ENCODE measurements at regions not wholly inside any gene's neighbourhood (a gene's known extent, or its start where the extent isn't known, plus 50 kb on each side); places are given as distances from the start of the nearest gene placed in this dataset.
"Not testable (repeated sequence)": the region's sequence is repeated elsewhere in the genome, so short reads cannot be mapped to it uniquely, and the experiment has no call there.

GRCh38 chr15:35286721-35287120 lies 201.6 kb upstream of the NANOGP8 start:
- DNase-seq (ENCODE audit: low read depth in 4 of 4, low spot score in 3 of 4) = no peak

- no peak for DNase-seq (ENCODE audit: low read depth in 4 of 4, low spot score in 3 of 4)
Measured at GRCh38 chr15:35282965-35283496, 197.9 kb upstream of the NANOGP8 start.

GRCh38 chr15:35281515-35281914 lies 196.4 kb upstream of the NANOGP8 start:
- DNase-seq (ENCODE audit: low read depth in 4 of 4, low spot score in 3 of 4) = no peak

GRCh38 chr15:35279811-35280210 lies 194.7 kb upstream of the NANOGP8 start:
- DNase-seq (ENCODE audit: low read depth in 4 of 4, low spot score in 3 of 4) = no peak

GRCh38 chr15:35271371-35272043 lies 186.4 kb upstream of the NANOGP8 start:
- DNase-seq (ENCODE audit: low read depth in 4 of 4, low spot score in 3 of 4) = no peak

- no peak for DNase-seq (ENCODE audit: low read depth in 4 of 4, low spot score in 3 of 4)
Measured at GRCh38 chr15:35260941-35261340, 175.8 kb upstream of the NANOGP8 start.

- not testable (repeated sequence) for DNase-seq (ENCODE audit: low read depth in 4 of 4, low spot score in 3 of 4)
Measured at GRCh38 chr15:35260274-35260673, 175.2 kb upstream of the NANOGP8 start.

GRCh38 chr15:35256551-35256950 lies 171.5 kb upstream of the NANOGP8 start:
- no peak for DNase-seq (ENCODE audit: low read depth in 4 of 4, low spot score in 3 of 4)

- no peak for DNase-seq (ENCODE audit: low read depth in 4 of 4, low spot score in 3 of 4)
Measured at GRCh38 chr15:35256141-35256540, 171.0 kb upstream of the NANOGP8 start.

- DNase-seq (ENCODE audit: low read depth in 4 of 4, low spot score in 3 of 4) = not testable (repeated sequence)
Measured at GRCh38 chr15:35254908-35255307, 169.8 kb upstream of the NANOGP8 start.

GRCh38 chr15:35254062-35254461 lies 169.0 kb upstream of the NANOGP8 start:
- no peak for DNase-seq (ENCODE audit: low read depth in 4 of 4, low spot score in 3 of 4)

GRCh38 chr15:35252351-35252865 lies 167.3 kb upstream of the NANOGP8 start:
- DNase-seq (ENCODE audit: low read depth in 4 of 4, low spot score in 3 of 4) = no peak

- no peak for DNase-seq (ENCODE audit: low read depth in 4 of 4, low spot score in 3 of 4)
Measured at GRCh38 chr15:35247150-35247549, 162.1 kb upstream of the NANOGP8 start.

GRCh38 chr15:35246451-35246850 lies 161.4 kb upstream of the NANOGP8 start:
- no peak for DNase-seq (ENCODE audit: low read depth in 4 of 4, low spot score in 3 of 4)

GRCh38 chr15:35245681-35246080 lies 160.6 kb upstream of the NANOGP8 start:
- DNase-seq (ENCODE audit: low read depth in 4 of 4, low spot score in 3 of 4) = not testable (repeated sequence)

GRCh38 chr15:35244227-35244626 lies 159.1 kb upstream of the NANOGP8 start:
- DNase-seq (ENCODE audit: low read depth in 4 of 4, low spot score in 3 of 4) = no peak

GRCh38 chr15:35243758-35244157 lies 158.7 kb upstream of the NANOGP8 start:
- DNase-seq (ENCODE audit: low read depth in 4 of 4, low spot score in 3 of 4) = no peak

- not testable (repeated sequence) for DNase-seq (ENCODE audit: low read depth in 4 of 4, low spot score in 3 of 4)
Measured at GRCh38 chr15:35239693-35240092, 154.6 kb upstream of the NANOGP8 start.

- DNase-seq (ENCODE audit: low read depth in 4 of 4, low spot score in 3 of 4) = not testable (repeated sequence)
Measured at GRCh38 chr15:35238448-35238847, 153.4 kb upstream of the NANOGP8 start.

GRCh38 chr15:35229085-35229484 lies 144.0 kb upstream of the NANOGP8 start:
- DNase-seq (ENCODE audit: low read depth in 4 of 4, low spot score in 3 of 4) = no peak

GRCh38 chr15:35218215-35218614 lies 133.1 kb upstream of the NANOGP8 start:
- DNase-seq (ENCODE audit: low read depth in 4 of 4, low spot score in 3 of 4) = no peak

- no peak for DNase-seq (ENCODE audit: low read depth in 4 of 4, low spot score in 3 of 4)
Measured at GRCh38 chr15:35215093-35215492, 130.0 kb upstream of the NANOGP8 start.
